ENCODE measurements at regions not wholly inside any gene's neighbourhood (a gene's known extent, or its start where the extent isn't known, plus 50 kb on each side); places are given as distances from the start of the nearest gene placed in this dataset.

DNA sequence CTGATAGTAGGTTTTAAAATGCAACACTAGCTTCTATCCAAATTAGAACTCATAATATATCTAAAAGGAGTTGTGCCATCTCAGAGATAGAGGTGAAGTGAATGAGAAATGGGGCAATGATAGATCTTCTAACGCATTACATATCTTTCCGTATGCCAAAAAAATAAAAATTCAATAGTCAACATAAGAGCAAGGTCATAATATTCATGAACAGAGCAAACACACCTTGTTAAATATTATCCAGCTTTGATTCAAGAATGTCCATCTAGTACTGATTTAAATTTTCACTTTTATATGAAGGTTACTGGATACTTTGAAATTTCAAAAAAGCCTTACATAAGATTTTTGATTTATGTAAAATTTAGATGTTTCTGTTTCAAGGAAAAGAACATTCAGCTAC lies 554.5 kb downstream of the NSUN3 start:
- TF ChIP-seq TARDBP (IDR thresholded peaks at IDR 0.05), result no peak
- TF ChIP-seq TAF1 (IDR thresholded peaks at IDR 0.05; ENCODE audit: control insufficient read depth, extremely low read depth, insufficient read depth, low read length, severe bottlenecking), result no peak
- TF ChIP-seq SOX6 (IDR thresholded peaks at IDR 0.05), result no peak
- no peak for TF ChIP-seq ZNF263 (CRISPR knock-in tag; IDR thresholded peaks at IDR 0.05; ENCODE audit: borderline replicate concordance)
- TF ChIP-seq, protein P1, sequence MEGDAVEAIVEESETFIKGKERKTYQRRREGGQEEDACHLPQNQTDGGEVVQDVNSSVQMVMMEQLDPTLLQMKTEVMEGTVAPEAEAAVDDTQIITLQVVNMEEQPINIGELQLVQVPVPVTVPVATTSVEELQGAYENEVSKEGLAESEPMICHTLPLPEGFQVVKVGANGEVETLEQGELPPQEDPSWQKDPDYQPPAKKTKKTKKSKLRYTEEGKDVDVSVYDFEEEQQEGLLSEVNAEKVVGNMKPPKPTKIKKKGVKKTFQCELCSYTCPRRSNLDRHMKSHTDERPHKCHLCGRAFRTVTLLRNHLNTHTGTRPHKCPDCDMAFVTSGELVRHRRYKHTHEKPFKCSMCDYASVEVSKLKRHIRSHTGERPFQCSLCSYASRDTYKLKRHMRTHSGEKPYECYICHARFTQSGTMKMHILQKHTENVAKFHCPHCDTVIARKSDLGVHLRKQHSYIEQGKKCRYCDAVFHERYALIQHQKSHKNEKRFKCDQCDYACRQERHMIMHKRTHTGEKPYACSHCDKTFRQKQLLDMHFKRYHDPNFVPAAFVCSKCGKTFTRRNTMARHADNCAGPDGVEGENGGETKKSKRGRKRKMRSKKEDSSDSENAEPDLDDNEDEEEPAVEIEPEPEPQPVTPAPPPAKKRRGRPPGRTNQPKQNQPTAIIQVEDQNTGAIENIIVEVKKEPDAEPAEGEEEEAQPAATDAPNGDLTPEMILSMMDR (IDR thresholded peaks at IDR 0.05 in 2 of 3, conservative IDR thresholded peaks at IDR 0.05 in 1 of 3; ENCODE audit: insufficient read depth in 2 of 3, low read depth in 1 of 3, low read length in 3 of 3), result no peak
- no peak for TF ChIP-seq ILK (tag; IDR thresholded peaks at IDR 0.05; ENCODE audit: borderline replicate concordance, low read depth)
- TF ChIP-seq L3MBTL2 (IDR thresholded peaks at IDR 0.05), result no peak
- TF ChIP-seq HNRNPH1 (optimal IDR thresholded peaks at IDR 0.05; ENCODE audit: low read depth, low read length), result no peak

Data from K562 (cell line).